HG03571 (cell line): ENCODE measurements at regions not wholly inside any gene's neighbourhood (a gene's known extent, or its start where the extent isn't known, plus 50 kb on each side); places are given as distances from the start of the nearest gene placed in this dataset.

Experiments used
- ATAC-seq: cut with Tn5 transposase; IDR thresholded peaks from one replicate; pipeline ENCODE4 v1.9.1; 2021; ENCODE audit not compliant: unreplicated experiment

GRCh38 chr5:6029811-6030271 is 348.5 kb downstream of the MED10 start:
- no peak for ATAC-seq

GRCh38 chr5:6026766-6027406 is 351.5 kb downstream of the MED10 start:
- ATAC-seq: no peak

GRCh38 chr5:6019612-6020011 is 358.7 kb downstream of the MED10 start:
- no peak for ATAC-seq

GRCh38 chr5:6013506-6013905 is 364.8 kb downstream of the MED10 start:
- no peak for ATAC-seq

GRCh38 chr5:6011199-6011598 is 367.1 kb downstream of the MED10 start:
- ATAC-seq: no peak

GRCh38 chr5:6006838-6007314 is 371.5 kb downstream of the MED10 start:
- ATAC-seq: no peak

- ATAC-seq: no peak
Measured at GRCh38 chr5:6003040-6003825, 375.1 kb downstream of the MED10 start.

GRCh38 chr5:6000867-6001266 is 377.5 kb downstream of the MED10 start:
- no peak for ATAC-seq

GRCh38 chr5:5995819-5996218 is 382.5 kb downstream of the MED10 start:
- no peak for ATAC-seq

- ATAC-seq: no peak
Measured at GRCh38 chr5:5986492-5987178, 391.7 kb downstream of the MED10 start.

GRCh38 chr5:5985332-5985731 is 393.0 kb downstream of the MED10 start:
- ATAC-seq: no peak

GRCh38 chr5:5983261-5983980 is 394.9 kb downstream of the MED10 start:
- ATAC-seq: no peak

- no peak for ATAC-seq
Measured at GRCh38 chr5:5981562-5981961, 396.8 kb downstream of the MED10 start.

- no peak for ATAC-seq
Measured at GRCh38 chr5:5980538-5980895, 397.8 kb downstream of the MED10 start.

GRCh38 chr5:5979761-5980537 is 398.4 kb downstream of the MED10 start:
- ATAC-seq: no peak

GRCh38 chr5:5979377-5979760 is 399.0 kb downstream of the MED10 start:
- no peak for ATAC-seq

GRCh38 chr5:5978501-5979376 is 399.6 kb downstream of the MED10 start:
- ATAC-seq: no peak

GRCh38 chr5:5971203-5971602 is 407.1 kb downstream of the MED10 start:
- no peak for ATAC-seq

GRCh38 chr5:5969942-5970483 is 408.3 kb downstream of the MED10 start:
- no peak for ATAC-seq
